WI38 (cell line): ENCODE measurements at regions not wholly inside any gene's neighbourhood (a gene's known extent, or its start where the extent isn't known, plus 50 kb on each side); places are given as distances from the start of the nearest gene placed in this dataset.

Experiments used
- H3K4me3 ChIP-seq: 2 replicates; pipeline ENCODE4 v1.5.1; 2011; ENCODE audit warnings: low read depth, mild to moderate bottlenecking, control low read depth, low read length
- CTCF ChIP-seq: IDR thresholded peaks from 2 replicates; pipeline ENCODE4 v1.5.1; 2012; ENCODE audit warnings: low read depth, mild to moderate bottlenecking, control low read depth, low read length

GRCh38 chr9:21638104-21638503 is 156.0 kb upstream of the IFNE start:
- TF ChIP-seq CTCF: no peak

GRCh38 chr9:21653091-21653490 is 149.3 kb upstream of the MTAP start:
- TF ChIP-seq CTCF: no peak
- H3K4me3 ChIP-seq: no peak overlapping the region

More at GRCh38 chr9:21638104-21638503, 156.0 kb upstream of the IFNE start:
- no peak overlapping the region for H3K4me3 ChIP-seq

- H3K4me3 ChIP-seq: no peak overlapping the region
- TF ChIP-seq CTCF: no peak
These were observed 148.8 kb upstream of the MTAP start for GRCh38 chr9:21653589-21653988.

- no peak for TF ChIP-seq CTCF
These were observed 145.4 kb upstream of the MTAP start for GRCh38 chr9:21656776-21657674.

GRCh38 chr9:21657966-21658667 is 144.3 kb upstream of the MTAP start:
- no peak for TF ChIP-seq CTCF
- H3K4me3 ChIP-seq: no peak overlapping the region

More at GRCh38 chr9:21656776-21657674, 145.4 kb upstream of the MTAP start:
- no peak overlapping the region for H3K4me3 ChIP-seq

- H3K4me3 ChIP-seq: no peak overlapping the region
- no peak for TF ChIP-seq CTCF
These were observed 141.5 kb upstream of the MTAP start for GRCh38 chr9:21660976-21661375.

GRCh38 chr9:21661626-21662025 is 140.8 kb upstream of the MTAP start:
- no peak overlapping the region for H3K4me3 ChIP-seq
- no peak for TF ChIP-seq CTCF
